ENCODE measurements at regions not wholly inside any gene's neighbourhood (a gene's known extent, or its start where the extent isn't known, plus 50 kb on each side); places are given as distances from the start of the nearest gene placed in this dataset.

DNA sequence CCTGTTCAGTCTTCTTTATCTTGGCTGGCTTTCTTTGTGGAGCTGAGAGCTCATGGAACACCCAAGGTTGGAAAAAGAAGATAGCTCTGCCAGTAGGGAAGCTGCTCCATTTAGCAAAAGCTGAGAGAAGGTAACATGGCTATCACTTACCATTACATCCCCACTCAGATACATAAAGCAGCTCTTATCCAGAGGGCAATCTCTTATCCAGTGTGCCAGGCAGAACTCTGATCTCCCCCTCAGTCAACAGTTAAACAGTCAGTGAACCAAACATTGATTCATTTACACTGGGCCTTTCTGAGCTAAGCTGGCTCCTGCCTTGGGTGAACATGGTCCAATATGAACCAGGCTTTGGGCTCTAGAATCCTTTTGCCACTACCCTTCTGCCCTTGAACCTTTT, 624.2 kb downstream of the NTRK3 start (continued):
- TF ChIP-seq, protein P1, sequence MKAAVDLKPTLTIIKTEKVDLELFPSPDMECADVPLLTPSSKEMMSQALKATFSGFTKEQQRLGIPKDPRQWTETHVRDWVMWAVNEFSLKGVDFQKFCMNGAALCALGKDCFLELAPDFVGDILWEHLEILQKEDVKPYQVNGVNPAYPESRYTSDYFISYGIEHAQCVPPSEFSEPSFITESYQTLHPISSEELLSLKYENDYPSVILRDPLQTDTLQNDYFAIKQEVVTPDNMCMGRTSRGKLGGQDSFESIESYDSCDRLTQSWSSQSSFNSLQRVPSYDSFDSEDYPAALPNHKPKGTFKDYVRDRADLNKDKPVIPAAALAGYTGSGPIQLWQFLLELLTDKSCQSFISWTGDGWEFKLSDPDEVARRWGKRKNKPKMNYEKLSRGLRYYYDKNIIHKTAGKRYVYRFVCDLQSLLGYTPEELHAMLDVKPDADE (IDR thresholded peaks at IDR 0.05), result no peak
- no peak for TF ChIP-seq REST (IDR thresholded peaks at IDR 0.05; ENCODE audit: unreplicated experiment)

DNA sequence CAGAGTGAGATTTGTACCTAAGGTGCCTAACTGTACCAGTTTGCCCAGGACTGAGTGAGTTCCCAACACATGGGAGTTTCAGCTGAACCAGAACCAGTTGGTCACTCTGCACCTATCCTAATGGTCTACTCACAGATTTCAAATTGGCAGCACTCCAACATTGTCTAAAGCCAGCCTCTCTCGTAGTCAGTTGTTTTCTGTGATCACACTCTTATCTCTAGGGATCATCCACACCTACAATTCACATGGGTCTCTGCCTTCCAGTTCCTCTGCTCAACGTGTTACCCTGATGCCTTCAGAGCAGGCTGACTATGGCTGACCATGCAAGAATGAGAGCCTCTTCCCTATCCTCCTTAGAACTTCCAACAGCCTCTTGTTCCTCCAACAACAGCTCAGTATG, 624.8 kb downstream of the NTRK3 start:
- no peak overlapping the region for H3K4me3 Mint-ChIP-seq

More for the DNA sequence above, 624.8 kb downstream of the NTRK3 start:
- no peaks in the 10 kb centered on the region for H3K36me3 ChIP-seq (ENCODE audit: insufficient read depth)
- no peaks in the 10 kb centered on the region for H3K4me1 ChIP-seq (ENCODE audit: insufficient read depth)
- DNase-seq (ENCODE audit: low spot score) (no peak), ATAC-seq (no peak)
- H4K20me1 ChIP-seq (replicated peaks; ENCODE audit: insufficient read depth), result no peaks in the 10 kb centered on the region
- H3K27ac ChIP-seq (ENCODE audit: low read depth), result no peak overlapping the region
- H3K4me1 Mint-ChIP-seq, result no peaks in the 10 kb centered on the region
- no peaks in the 10 kb centered on the region for H3F3A ChIP-seq (replicated peaks; ENCODE audit: low read depth)
- no peak overlapping the region for H3K27ac Mint-ChIP-seq
- peaks cover 15% of the 10 kb centered on the region for H3K9me2 ChIP-seq (ENCODE audit: insufficient read depth)
- no peak overlapping the region for H2AFZ ChIP-seq
- TF ChIP-seq CTCF (conservative IDR thresholded peaks at IDR 0.05; ENCODE audit: low read depth in 2 of 2) (no peak), NANOG (IDR thresholded peaks at IDR 0.05; ENCODE audit: borderline replicate concordance) (no peak), EZH2phosphoT487 (IDR thresholded peaks at IDR 0.05; ENCODE audit: unreplicated experiment) (no peak), EZH2 (IDR thresholded peaks at IDR 0.05; ENCODE audit: low read depth, unreplicated experiment) (no peak), CREB1 (CRISPR knock-in tag; IDR thresholded peaks at IDR 0.05; ENCODE audit: low read depth) (no peak), ZNF331 (CRISPR knock-in tag; IDR thresholded peaks at IDR 0.05; ENCODE audit: low read depth) (no peak), ZNF114 (CRISPR knock-in tag; IDR thresholded peaks at IDR 0.05) (no peak)
- TF ChIP-seq, protein P1 (IDR thresholded peaks at IDR 0.05), result no peak
- TF ChIP-seq, protein P2, sequence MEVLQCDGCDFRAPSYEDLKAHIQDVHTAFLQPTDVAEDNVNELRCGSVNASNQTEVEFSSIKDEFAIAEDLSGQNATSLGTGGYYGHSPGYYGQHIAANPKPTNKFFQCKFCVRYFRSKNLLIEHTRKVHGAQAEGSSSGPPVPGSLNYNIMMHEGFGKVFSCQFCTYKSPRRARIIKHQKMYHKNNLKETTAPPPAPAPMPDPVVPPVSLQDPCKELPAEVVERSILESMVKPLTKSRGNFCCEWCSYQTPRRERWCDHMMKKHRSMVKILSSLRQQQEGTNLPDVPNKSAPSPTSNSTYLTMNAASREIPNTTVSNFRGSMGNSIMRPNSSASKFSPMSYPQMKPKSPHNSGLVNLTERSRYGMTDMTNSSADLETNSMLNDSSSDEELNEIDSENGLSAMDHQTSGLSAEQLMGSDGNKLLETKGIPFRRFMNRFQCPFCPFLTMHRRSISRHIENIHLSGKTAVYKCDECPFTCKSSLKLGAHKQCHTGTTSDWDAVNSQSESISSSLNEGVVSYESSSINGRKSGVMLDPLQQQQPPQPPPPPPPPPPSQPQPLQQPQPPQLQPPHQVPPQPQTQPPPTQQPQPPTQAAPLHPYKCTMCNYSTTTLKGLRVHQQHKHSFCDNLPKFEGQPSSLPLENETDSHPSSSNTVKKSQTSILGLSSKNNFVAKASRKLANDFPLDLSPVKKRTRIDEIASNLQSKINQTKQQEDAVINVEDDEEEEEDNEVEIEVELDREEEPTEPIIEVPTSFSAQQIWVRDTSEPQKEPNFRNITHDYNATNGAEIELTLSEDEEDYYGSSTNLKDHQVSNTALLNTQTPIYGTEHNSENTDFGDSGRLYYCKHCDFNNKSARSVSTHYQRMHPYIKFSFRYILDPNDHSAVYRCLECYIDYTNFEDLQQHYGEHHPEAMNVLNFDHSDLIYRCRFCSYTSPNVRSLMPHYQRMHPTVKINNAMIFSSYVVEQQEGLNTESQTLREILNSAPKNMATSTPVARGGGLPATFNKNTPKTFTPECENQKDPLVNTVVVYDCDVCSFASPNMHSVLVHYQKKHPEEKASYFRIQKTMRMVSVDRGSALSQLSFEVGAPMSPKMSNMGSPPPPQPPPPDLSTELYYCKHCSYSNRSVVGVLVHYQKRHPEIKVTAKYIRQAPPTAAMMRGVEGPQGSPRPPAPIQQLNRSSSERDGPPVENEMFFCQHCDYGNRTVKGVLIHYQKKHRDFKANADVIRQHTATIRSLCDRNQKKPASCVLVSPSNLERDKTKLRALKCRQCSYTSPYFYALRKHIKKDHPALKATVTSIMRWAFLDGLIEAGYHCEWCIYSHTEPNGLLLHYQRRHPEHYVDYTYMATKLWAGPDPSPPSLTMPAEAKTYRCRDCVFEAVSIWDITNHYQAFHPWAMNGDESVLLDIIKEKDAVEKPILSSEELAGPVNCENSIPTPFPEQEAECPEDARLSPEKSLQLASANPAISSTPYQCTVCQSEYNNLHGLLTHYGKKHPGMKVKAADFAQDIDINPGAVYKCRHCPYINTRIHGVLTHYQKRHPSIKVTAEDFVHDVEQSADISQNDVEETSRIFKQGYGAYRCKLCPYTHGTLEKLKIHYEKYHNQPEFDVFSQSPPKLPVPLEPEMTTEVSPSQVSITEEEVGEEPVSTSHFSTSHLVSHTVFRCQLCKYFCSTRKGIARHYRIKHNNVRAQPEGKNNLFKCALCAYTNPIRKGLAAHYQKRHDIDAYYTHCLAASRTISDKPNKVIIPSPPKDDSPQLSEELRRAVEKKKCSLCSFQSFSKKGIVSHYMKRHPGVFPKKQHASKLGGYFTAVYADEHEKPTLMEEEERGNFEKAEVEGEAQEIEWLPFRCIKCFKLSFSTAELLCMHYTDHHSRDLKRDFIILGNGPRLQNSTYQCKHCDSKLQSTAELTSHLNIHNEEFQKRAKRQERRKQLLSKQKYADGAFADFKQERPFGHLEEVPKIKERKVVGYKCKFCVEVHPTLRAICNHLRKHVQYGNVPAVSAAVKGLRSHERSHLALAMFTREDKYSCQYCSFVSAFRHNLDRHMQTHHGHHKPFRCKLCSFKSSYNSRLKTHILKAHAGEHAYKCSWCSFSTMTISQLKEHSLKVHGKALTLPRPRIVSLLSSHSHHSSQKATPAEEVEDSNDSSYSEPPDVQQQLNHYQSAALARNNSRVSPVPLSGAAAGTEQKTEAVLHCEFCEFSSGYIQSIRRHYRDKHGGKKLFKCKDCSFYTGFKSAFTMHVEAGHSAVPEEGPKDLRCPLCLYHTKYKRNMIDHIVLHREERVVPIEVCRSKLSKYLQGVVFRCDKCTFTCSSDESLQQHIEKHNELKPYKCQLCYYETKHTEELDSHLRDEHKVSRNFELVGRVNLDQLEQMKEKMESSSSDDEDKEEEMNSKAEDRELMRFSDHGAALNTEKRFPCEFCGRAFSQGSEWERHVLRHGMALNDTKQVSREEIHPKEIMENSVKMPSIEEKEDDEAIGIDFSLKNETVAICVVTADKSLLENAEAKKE (CRISPR knock-in tag; IDR thresholded peaks at IDR 0.05), result no peak
- no peaks in the 10 kb centered on the region for H3K27me3 ChIP-seq (ENCODE audit: insufficient read depth)
- no peaks in the 10 kb centered on the region for H3K79me2 ChIP-seq (replicated peaks; ENCODE audit: insufficient read depth)
- no peaks in the 10 kb centered on the region for H3K9me3 Mint-ChIP-seq
- no peak overlapping the region for H3K4me2 ChIP-seq
- H3K36me3 Mint-ChIP-seq (ENCODE audit: low read depth), result no peaks in the 10 kb centered on the region
- H3K27me3 Mint-ChIP-seq (ENCODE audit: insufficient read depth, low read depth, poor library complexity), result no peaks in the 10 kb centered on the region
- H3K4me3 ChIP-seq, result no peak overlapping the region
